ENCODE measurements at regions not wholly inside any gene's neighbourhood (a gene's known extent, or its start where the extent isn't known, plus 50 kb on each side); places are given as distances from the start of the nearest gene placed in this dataset.
A peak's percentile ranks its signal among the peaks of the same experiment; 100 is the strongest.

DNA sequence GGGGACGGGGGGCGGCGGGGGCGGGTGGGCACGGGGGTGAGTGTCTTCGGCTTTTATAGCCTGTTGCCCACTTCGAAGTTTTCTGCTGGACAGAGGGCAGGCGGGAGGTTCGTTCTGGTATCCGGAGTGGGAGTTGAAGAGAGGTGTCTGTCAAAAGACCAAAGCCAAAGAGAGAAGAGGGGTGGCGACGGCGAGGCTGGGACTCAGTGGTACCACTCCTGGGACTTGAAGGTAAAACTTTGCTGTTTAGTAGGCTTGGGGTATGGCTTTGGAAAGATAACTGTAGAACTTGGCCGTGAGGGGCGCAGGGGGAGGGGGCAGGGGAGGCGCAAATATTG is 215.8 kb upstream of the DTNA start:
- no peak overlapping the region; the same call in 1 of the 2 replicates for H3K27ac ChIP-seq (ENCODE audit: extremely low read depth, low read depth, low read length)
- H3K36me3 ChIP-seq (ENCODE audit: control insufficient read depth in 2 of 2, insufficient read depth in 1 of 2, low read length in 2 of 2) = no peaks in the 10 kb centered on the region
- TF ChIP-seq, protein P1, sequence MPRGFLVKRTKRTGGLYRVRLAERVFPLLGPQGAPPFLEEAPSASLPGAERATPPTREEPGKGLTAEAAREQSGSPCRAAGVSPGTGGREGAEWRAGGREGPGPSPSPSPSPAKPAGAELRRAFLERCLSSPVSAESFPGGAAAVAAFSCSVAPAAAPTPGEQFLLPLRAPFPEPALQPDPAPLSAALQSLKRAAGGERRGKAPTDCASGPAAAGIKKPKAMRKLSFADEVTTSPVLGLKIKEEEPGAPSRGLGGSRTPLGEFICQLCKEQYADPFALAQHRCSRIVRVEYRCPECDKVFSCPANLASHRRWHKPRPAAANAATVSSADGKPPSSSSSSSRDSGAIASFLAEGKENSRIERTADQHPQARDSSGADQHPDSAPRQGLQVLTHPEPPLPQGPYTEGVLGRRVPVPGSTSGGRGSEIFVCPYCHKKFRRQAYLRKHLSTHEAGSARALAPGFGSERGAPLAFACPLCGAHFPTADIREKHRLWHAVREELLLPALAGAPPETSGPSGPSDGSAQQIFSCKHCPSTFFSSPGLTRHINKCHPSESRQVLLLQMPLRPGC (tag by site-specific recombination; IDR thresholded peaks at IDR 0.05) = no peak
- TF ChIP-seq ZNF433 (tag by site-specific recombination; IDR thresholded peaks at IDR 0.05; ENCODE audit: low read depth) (no peak), ZFP41 (tag by site-specific recombination; IDR thresholded peaks at IDR 0.05; ENCODE audit: borderline replicate concordance) (no peak), ZNF391 (tag by site-specific recombination; IDR thresholded peaks at IDR 0.05; ENCODE audit: borderline replicate concordance, low read depth) (no peak), ZNF354C (tag by site-specific recombination; IDR thresholded peaks at IDR 0.05; ENCODE audit: borderline replicate concordance, low read depth) (no peak), ZNF10 (tag by site-specific recombination; IDR thresholded peaks at IDR 0.05) (no peak), ZNF792 (tag by site-specific recombination; IDR thresholded peaks at IDR 0.05) (no peak), ZNF654 (tag by site-specific recombination; IDR thresholded peaks at IDR 0.05; ENCODE audit: low read depth) (no peak), MYNN (tag by site-specific recombination; IDR thresholded peaks at IDR 0.05; ENCODE audit: borderline replicate concordance) (no peak), SP7 (tag by site-specific recombination; IDR thresholded peaks at IDR 0.05) (no peak), KLF10 (tag by site-specific recombination; IDR thresholded peaks at IDR 0.05) (no peak), ZNF335 (tag by site-specific recombination; conservative IDR thresholded peaks at IDR 0.05) (no peak)
- TF ChIP-seq, protein P2, sequence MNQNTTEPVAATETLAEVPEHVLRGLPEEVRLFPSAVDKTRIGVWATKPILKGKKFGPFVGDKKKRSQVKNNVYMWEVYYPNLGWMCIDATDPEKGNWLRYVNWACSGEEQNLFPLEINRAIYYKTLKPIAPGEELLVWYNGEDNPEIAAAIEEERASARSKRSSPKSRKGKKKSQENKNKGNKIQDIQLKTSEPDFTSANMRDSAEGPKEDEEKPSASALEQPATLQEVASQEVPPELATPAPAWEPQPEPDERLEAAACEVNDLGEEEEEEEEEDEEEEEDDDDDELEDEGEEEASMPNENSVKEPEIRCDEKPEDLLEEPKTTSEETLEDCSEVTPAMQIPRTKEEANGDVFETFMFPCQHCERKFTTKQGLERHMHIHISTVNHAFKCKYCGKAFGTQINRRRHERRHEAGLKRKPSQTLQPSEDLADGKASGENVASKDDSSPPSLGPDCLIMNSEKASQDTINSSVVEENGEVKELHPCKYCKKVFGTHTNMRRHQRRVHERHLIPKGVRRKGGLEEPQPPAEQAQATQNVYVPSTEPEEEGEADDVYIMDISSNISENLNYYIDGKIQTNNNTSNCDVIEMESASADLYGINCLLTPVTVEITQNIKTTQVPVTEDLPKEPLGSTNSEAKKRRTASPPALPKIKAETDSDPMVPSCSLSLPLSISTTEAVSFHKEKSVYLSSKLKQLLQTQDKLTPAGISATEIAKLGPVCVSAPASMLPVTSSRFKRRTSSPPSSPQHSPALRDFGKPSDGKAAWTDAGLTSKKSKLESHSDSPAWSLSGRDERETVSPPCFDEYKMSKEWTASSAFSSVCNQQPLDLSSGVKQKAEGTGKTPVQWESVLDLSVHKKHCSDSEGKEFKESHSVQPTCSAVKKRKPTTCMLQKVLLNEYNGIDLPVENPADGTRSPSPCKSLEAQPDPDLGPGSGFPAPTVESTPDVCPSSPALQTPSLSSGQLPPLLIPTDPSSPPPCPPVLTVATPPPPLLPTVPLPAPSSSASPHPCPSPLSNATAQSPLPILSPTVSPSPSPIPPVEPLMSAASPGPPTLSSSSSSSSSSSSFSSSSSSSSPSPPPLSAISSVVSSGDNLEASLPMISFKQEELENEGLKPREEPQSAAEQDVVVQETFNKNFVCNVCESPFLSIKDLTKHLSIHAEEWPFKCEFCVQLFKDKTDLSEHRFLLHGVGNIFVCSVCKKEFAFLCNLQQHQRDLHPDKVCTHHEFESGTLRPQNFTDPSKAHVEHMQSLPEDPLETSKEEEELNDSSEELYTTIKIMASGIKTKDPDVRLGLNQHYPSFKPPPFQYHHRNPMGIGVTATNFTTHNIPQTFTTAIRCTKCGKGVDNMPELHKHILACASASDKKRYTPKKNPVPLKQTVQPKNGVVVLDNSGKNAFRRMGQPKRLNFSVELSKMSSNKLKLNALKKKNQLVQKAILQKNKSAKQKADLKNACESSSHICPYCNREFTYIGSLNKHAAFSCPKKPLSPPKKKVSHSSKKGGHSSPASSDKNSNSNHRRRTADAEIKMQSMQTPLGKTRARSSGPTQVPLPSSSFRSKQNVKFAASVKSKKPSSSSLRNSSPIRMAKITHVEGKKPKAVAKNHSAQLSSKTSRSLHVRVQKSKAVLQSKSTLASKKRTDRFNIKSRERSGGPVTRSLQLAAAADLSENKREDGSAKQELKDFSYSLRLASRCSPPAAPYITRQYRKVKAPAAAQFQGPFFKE (tag by site-specific recombination; IDR thresholded peaks at IDR 0.05; ENCODE audit: borderline replicate concordance) = no peak
- TF ChIP-seq, protein P3, sequence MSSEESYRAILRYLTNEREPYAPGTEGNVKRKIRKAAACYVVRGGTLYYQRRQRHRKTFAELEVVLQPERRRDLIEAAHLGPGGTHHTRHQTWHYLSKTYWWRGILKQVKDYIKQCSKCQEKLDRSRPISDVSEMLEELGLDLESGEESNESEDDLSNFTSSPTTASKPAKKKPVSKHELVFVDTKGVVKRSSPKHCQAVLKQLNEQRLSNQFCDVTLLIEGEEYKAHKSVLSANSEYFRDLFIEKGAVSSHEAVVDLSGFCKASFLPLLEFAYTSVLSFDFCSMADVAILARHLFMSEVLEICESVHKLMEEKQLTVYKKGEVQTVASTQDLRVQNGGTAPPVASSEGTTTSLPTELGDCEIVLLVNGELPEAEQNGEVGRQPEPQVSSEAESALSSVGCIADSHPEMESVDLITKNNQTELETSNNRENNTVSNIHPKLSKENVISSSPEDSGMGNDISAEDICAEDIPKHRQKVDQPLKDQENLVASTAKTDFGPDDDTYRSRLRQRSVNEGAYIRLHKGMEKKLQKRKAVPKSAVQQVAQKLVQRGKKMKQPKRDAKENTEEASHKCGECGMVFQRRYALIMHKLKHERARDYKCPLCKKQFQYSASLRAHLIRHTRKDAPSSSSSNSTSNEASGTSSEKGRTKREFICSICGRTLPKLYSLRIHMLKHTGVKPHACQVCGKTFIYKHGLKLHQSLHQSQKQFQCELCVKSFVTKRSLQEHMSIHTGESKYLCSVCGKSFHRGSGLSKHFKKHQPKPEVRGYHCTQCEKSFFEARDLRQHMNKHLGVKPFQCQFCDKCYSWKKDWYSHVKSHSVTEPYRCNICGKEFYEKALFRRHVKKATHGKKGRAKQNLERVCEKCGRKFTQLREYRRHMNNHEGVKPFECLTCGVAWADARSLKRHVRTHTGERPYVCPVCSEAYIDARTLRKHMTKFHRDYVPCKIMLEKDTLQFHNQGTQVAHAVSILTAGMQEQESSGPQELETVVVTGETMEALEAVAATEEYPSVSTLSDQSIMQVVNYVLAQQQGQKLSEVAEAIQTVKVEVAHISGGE (tag by site-specific recombination; conservative IDR thresholded peaks at IDR 0.05; ENCODE audit: low read depth) = no peak
- TF ChIP-seq, protein P4, sequence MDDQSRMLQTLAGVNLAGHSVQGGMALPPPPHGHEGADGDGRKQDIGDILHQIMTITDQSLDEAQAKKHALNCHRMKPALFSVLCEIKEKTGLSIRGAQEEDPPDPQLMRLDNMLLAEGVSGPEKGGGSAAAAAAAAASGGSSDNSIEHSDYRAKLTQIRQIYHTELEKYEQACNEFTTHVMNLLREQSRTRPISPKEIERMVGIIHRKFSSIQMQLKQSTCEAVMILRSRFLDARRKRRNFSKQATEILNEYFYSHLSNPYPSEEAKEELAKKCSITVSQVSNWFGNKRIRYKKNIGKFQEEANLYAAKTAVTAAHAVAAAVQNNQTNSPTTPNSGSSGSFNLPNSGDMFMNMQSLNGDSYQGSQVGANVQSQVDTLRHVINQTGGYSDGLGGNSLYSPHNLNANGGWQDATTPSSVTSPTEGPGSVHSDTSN (CRISPR knock-in tag; IDR thresholded peaks at IDR 0.05) = no peak
- peak overlapping the region; percentile 72 for H3K4me3 ChIP-seq (ENCODE audit: low read depth, low read length)
- H3K4me1 ChIP-seq (ENCODE audit: control insufficient read depth, insufficient read depth, low read length) = peaks cover 22% of the 10 kb centered on the region
- no peaks in the 10 kb centered on the region for H3K9me3 ChIP-seq (ENCODE audit: control insufficient read depth, insufficient read depth, low read depth, low read length)
- POLR2A ChIA-PET = interaction anchor here (0.7 kb wide), 1 partner anchor 99 kb away, joined by 3 read pairs; no protein-coding TSS in a partner anchor
- CTCF ChIA-PET = interaction anchor here (0.5 to 1.0 kb wide), 4 partner anchors 19 to 690 kb away, joined by 3 read pairs; no protein-coding TSS in a partner anchor

All from HEK293 (cell line).